CD1c-positive myeloid dendritic cell (primary cell): ENCODE measurements at regions not wholly inside any gene's neighbourhood (a gene's known extent, or its start where the extent isn't known, plus 50 kb on each side); places are given as distances from the start of the nearest gene placed in this dataset.

Experiments
- DNase-seq: peaks from one replicate; pipeline ENCODE4 v3.0.0-alpha.2; 2016; ENCODE audit errors: extremely low spot score

- no peak for DNase-seq
Measured at GRCh38 chr22:49290711-49291110, 537.0 kb downstream of the BRD1 start.

GRCh38 chr22:49289822-49290679 lies 537.6 kb downstream of the BRD1 start:
- no peak for DNase-seq

GRCh38 chr22:49286181-49286760 lies 541.4 kb downstream of the BRD1 start:
- DNase-seq = no peak

- DNase-seq = no peak
Measured at GRCh38 chr22:49284931-49285330, 542.7 kb downstream of the BRD1 start.

GRCh38 chr22:49284056-49284784 lies 543.5 kb downstream of the BRD1 start:
- no peak for DNase-seq

- no peak for DNase-seq
Measured at GRCh38 chr22:49282596-49282995, 545.1 kb downstream of the BRD1 start.

GRCh38 chr22:49281467-49282340 lies 546.0 kb downstream of the BRD1 start:
- no peak for DNase-seq

- DNase-seq = no peak
Measured at GRCh38 chr22:49278340-49278739, 549.3 kb downstream of the BRD1 start.

GRCh38 chr22:49276567-49276966 lies 551.1 kb downstream of the BRD1 start:
- DNase-seq = no peak

- DNase-seq = no peak
Measured at GRCh38 chr22:49274754-49275380, 552.8 kb downstream of the BRD1 start.

GRCh38 chr22:49272546-49273125 lies 555.0 kb downstream of the BRD1 start:
- DNase-seq = no peak

GRCh38 chr22:49271831-49272230 lies 555.8 kb downstream of the BRD1 start:
- no peak for DNase-seq

GRCh38 chr22:49271369-49271727 lies 556.3 kb downstream of the BRD1 start:
- DNase-seq = no peak

GRCh38 chr22:49270595-49271368 lies 556.9 kb downstream of the BRD1 start:
- DNase-seq = no peak

GRCh38 chr22:49269928-49270327 lies 557.7 kb downstream of the BRD1 start:
- no peak for DNase-seq

- no peak for DNase-seq
Measured at GRCh38 chr22:49269371-49269770, 558.3 kb downstream of the BRD1 start.

GRCh38 chr22:49268924-49269323 lies 558.7 kb downstream of the BRD1 start:
- no peak for DNase-seq

- no peak for DNase-seq
Measured at GRCh38 chr22:49267996-49268395, 559.7 kb downstream of the BRD1 start.

- DNase-seq = no peak
Measured at GRCh38 chr22:49266561-49267519, 560.8 kb downstream of the BRD1 start.
